Activated naive CD8-positive, alpha-beta T cell treated with anti-CD3 and anti-CD28 coated beads, Interleukin-2, amount 50 U/mL, for 24 hours (primary cell): ENCODE measurements at regions not wholly inside any gene's neighbourhood (a gene's known extent, or its start where the extent isn't known, plus 50 kb on each side); places are given as distances from the start of the nearest gene placed in this dataset.
A peak's percentile ranks its signal among the peaks of the same experiment; 100 is the strongest.

Source experiments
- ATAC-seq: fragments of 150-1000 bp; cut with Tn5 transposase; one replicate; pipeline ENCODE4 v1.10.0; 2021
- DNase-seq: peaks from one replicate; pipeline ENCODE4 v3.0.0; 2021
- H3K27ac Mint-ChIP-seq: one replicate; pipeline ENCODE4 v1.8.0; 2021; ENCODE audit warnings: mild to moderate bottlenecking, mixed read lengths
- H3K27me3 Mint-ChIP-seq: one replicate; pipeline ENCODE4 v1.8.0; 2021; ENCODE audit warnings: mixed read lengths
- H3K36me3 Mint-ChIP-seq: one replicate; pipeline ENCODE4 v1.8.0; 2021; ENCODE audit warnings: low read depth, mixed read lengths
- H3K4me1 Mint-ChIP-seq: one replicate; pipeline ENCODE4 v1.8.0; 2021; ENCODE audit warnings: mixed read lengths
- H3K4me3 Mint-ChIP-seq: one replicate; pipeline ENCODE4 v1.8.0; 2021; ENCODE audit warnings: mild to moderate bottlenecking, moderate library complexity, mixed read lengths
- H3K9me3 Mint-ChIP-seq: one replicate; pipeline ENCODE4 v1.8.0; 2021; ENCODE audit warnings: mixed read lengths

DNA sequence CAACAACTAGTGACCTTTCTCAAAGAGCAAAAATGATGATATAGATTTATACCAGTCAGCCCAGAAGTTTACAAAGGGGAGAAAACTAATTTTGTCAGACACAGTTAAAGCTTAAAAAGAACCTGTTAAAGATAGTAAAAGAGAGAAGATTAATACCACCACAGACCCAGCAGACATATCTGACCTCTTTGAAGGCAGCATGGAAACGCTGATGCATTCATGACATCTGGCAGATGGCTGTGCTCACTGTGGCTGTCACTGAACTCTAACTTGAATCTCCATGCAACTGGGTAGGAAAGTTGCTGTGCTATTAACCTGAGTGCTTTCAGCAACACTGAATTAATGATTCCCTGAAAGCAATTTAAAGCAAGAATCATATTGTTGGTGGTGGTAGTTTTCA, 159.8 kb upstream of the PRDM1 start:
- no peaks in the 10 kb centered on the region for H3K36me3 Mint-ChIP-seq
- no peaks in the 10 kb centered on the region for H3K9me3 Mint-ChIP-seq
- ATAC-seq (peak; percentile 69), DNase-seq (no peak)
- H3K4me1 Mint-ChIP-seq: no peaks in the 10 kb centered on the region
- peaks cover 10% of the 10 kb centered on the region for H3K27me3 Mint-ChIP-seq
- no peak overlapping the region for H3K4me3 Mint-ChIP-seq
- no peak overlapping the region for H3K27ac Mint-ChIP-seq

DNA sequence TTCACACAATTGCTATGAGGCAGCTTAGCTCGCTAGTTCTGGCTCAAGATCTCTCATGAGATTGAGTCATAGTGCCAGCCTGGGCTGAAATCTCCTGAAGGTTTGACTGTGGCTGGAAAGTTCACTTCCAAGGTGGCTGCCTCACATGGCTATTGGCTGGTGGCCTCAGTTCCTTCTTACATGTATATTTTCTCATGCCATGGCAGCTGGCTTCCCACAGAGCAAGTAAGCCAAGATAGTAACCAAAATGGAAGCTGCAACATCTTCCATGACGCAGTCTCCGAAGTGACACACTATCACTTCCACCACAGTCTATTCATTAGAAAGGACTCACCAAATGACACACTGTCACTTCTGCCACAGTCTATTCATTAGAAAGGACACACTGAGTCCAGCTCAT, 160.4 kb upstream of the PRDM1 start:
- H3K27ac Mint-ChIP-seq: no peak overlapping the region
- H3K36me3 Mint-ChIP-seq: no peaks in the 10 kb centered on the region
- H3K4me1 Mint-ChIP-seq: no peaks in the 10 kb centered on the region
- peaks cover 10% of the 10 kb centered on the region for H3K27me3 Mint-ChIP-seq
- H3K9me3 Mint-ChIP-seq: no peaks in the 10 kb centered on the region
- no peak overlapping the region for H3K4me3 Mint-ChIP-seq
- ATAC-seq (peak; percentile 40), DNase-seq (no peak)

DNA sequence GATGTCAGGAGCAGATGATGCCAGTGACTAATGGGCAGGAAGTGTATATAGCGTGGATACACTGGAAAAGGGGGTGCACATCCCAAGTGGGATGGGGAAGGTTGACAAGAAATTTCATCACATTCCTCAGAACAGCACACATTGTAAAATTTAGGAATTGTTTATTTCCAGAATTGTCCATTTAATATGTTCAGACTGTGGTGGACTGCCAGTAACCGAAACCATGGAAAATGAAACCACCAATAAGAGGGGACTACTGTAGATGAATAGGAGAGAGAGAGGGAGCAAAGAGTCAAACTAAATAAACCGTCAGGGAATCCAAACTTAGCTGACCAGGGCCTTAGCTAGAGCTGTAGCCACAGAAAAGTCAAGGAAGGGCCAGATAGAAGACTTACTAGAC, 164.4 kb upstream of the PRDM1 start:
- no peak for ATAC-seq
- no peaks in the 10 kb centered on the region for H3K9me3 Mint-ChIP-seq
- no peak overlapping the region for H3K27ac Mint-ChIP-seq
- H3K27me3 Mint-ChIP-seq: peaks cover 15% of the 10 kb centered on the region
- DNase-seq: no peak
- H3K36me3 Mint-ChIP-seq: no peaks in the 10 kb centered on the region
- H3K4me3 Mint-ChIP-seq: no peak overlapping the region
- H3K4me1 Mint-ChIP-seq: peaks cover 7% of the 10 kb centered on the region

DNA sequence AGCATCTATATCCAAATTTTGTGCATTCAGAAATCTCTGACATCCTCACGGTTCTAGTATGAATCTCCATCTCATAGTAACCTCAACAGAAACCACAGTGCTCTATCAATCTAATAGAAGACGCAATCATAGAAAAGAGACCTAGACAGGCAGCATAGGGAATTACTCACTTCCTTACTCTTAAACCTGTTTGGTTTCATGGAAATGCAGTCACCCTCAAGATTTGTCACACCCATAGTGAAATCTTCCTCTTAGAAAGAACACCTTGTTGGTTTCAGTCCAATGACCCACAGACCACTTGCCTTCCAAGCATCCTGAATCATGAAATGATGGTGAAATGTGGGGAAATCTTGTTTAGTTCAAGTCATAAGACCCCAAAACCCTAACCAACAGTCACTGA, 166.1 kb upstream of the PRDM1 start:
- DNase-seq: no peak
- H3K27me3 Mint-ChIP-seq: peaks cover 15% of the 10 kb centered on the region
- no peak overlapping the region for H3K4me3 Mint-ChIP-seq
- no peaks in the 10 kb centered on the region for H3K36me3 Mint-ChIP-seq
- peak; percentile 79 for ATAC-seq
- H3K9me3 Mint-ChIP-seq: no peaks in the 10 kb centered on the region
- H3K4me1 Mint-ChIP-seq: peaks cover 7% of the 10 kb centered on the region
- H3K27ac Mint-ChIP-seq: no peak overlapping the region

DNA sequence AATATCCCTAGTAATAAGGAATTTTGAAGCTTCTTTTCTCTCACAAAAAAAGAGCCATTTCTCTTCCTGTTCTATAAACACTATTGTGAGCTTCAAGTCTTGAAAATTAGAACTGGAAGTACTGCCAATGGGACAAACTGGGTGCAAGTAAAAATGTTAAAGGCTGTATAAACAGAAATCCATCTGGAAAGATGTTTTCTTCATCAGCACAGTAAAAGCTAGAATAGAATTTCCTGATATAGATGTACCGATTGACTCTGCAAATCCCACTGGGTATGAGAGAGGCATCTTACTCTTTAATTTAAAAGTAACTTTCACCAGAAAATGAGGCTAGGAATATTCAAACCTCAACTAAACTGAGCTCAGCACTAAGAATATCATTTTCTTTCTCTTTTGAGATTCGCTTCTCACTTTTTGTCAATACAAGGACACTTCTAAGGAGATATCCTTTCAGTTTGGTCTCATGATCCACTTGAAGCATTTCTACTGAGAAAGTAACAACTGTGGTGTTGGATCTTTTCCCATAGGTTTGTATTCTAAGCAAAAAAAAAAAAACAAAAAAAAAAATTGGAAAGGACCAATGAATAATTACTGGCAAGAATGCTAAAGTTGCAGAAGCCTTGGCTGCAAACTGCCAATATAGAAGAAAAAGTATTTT, 169.0 kb upstream of the PRDM1 start:
- no peak for ATAC-seq
- Mint-ChIP-seq H3K4me3 (no peak overlapping the region), H3K27ac (no peak overlapping the region), H3K36me3 (no peaks in the 10 kb centered on the region), H3K9me3 (no peaks in the 10 kb centered on the region), H3K27me3 (peaks cover 11% of the 10 kb centered on the region), H3K4me1 (peaks cover 7% of the 10 kb centered on the region)
- no peak for DNase-seq

DNA sequence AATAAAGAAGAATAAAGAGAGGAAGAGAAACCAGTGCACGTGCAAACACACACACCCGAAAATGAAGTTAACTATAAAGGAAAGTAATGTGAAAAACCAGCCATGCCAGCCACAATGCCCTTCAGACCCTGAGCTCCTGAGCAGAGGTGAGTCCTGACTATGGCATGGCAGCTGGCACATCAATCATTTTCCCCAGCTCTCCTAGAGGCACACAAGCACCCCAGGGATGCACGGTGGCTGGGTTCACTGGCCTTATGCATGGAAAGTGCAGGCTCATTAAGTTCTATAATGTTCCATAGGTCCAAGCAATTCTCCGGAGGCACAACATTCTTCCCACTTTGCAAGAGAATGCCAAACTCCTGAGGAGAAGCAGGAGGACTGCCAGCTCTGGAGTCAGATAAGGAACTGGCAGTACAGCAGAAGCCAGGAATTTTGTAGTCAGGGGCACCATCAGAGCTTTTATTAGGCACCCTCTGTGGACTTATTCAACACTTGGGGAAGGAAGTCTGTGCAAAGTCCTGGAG, 175.0 kb upstream of the PRDM1 start:
- peaks cover 4% of the 10 kb centered on the region for H3K27me3 Mint-ChIP-seq
- H3K4me3 Mint-ChIP-seq: no peak overlapping the region
- no peaks in the 10 kb centered on the region for H3K36me3 Mint-ChIP-seq
- H3K27ac Mint-ChIP-seq: no peak overlapping the region
- ATAC-seq: no peak
- H3K4me1 Mint-ChIP-seq: no peaks in the 10 kb centered on the region
- no peak for DNase-seq
- no peaks in the 10 kb centered on the region for H3K9me3 Mint-ChIP-seq

DNA sequence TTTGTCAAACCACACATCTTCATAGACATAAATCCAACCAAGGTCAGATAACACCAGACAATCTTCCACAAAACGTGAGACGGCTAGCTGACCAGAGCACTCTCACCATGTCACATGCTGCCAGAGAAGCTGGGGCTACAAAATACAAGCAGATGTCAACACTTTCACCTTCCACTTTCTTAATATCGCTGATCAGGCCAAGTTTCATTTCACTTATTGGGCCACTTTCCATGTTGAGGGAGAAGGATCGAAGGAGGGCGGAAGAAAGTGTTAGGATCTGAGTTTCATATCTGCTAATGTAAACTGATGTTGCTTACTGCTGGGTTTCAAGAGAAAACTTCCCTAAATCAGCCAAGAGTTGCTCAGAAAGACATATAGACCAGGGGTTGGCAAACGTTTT, 177.0 kb upstream of the PRDM1 start:
- ATAC-seq: no peak
- H3K27ac Mint-ChIP-seq: no peak overlapping the region
- no peak overlapping the region for H3K4me3 Mint-ChIP-seq
- no peak for DNase-seq
- H3K36me3 Mint-ChIP-seq: no peaks in the 10 kb centered on the region
- no peaks in the 10 kb centered on the region for H3K9me3 Mint-ChIP-seq
- H3K4me1 Mint-ChIP-seq: no peaks in the 10 kb centered on the region
- peaks cover 7% of the 10 kb centered on the region for H3K27me3 Mint-ChIP-seq

DNA sequence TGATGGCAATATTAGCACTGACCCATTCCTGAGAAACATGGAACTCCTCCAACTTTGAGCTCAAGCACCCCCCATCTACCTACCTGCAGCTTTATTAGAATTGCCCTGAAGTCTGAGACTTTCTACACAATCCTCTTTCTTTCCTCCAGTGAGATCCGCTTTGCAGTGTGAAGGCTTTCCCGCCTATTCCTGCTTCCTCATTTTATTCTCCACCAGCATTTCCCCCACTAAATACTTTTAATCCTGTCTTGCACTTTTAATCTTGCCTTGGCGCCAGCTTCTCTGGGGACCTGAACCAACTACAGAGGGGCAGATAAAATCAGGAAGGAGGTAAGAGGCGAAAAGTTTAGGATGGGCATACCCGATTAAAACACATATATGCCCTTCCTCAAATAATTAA, 178.1 kb upstream of the PRDM1 start:
- DNase-seq: no peak
- Mint-ChIP-seq H3K4me1 (no peaks in the 10 kb centered on the region), H3K36me3 (no peaks in the 10 kb centered on the region), H3K4me3 (no peak overlapping the region), H3K9me3 (no peaks in the 10 kb centered on the region), H3K27me3 (peaks cover 12% of the 10 kb centered on the region), H3K27ac (no peak overlapping the region)
- no peak for ATAC-seq

DNA sequence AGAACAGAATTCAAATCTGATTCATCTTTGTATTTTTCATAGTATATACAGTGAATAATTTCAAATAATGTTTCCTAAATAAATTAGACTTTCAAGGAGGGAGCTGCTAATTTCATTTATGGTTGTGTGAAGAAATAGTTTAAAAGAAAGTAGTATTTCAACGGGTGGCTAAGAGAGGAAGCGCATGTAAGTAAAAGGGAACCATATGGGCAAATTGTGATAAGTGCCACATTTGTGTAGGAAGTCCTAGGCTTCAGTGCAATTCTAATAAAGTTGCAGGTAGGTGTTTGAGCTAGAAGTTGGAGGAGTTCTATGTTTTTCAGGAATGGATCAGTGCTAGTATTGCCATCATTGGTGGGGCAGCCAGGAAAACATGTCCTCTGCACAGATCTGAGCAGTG, 178.8 kb upstream of the PRDM1 start:
- H3K4me1 Mint-ChIP-seq: no peaks in the 10 kb centered on the region
- no peak overlapping the region for H3K27ac Mint-ChIP-seq
- no peaks in the 10 kb centered on the region for H3K9me3 Mint-ChIP-seq
- H3K4me3 Mint-ChIP-seq: no peak overlapping the region
- no peak for ATAC-seq
- no peaks in the 10 kb centered on the region for H3K36me3 Mint-ChIP-seq
- no peak for DNase-seq
- peaks cover 12% of the 10 kb centered on the region for H3K27me3 Mint-ChIP-seq

DNA sequence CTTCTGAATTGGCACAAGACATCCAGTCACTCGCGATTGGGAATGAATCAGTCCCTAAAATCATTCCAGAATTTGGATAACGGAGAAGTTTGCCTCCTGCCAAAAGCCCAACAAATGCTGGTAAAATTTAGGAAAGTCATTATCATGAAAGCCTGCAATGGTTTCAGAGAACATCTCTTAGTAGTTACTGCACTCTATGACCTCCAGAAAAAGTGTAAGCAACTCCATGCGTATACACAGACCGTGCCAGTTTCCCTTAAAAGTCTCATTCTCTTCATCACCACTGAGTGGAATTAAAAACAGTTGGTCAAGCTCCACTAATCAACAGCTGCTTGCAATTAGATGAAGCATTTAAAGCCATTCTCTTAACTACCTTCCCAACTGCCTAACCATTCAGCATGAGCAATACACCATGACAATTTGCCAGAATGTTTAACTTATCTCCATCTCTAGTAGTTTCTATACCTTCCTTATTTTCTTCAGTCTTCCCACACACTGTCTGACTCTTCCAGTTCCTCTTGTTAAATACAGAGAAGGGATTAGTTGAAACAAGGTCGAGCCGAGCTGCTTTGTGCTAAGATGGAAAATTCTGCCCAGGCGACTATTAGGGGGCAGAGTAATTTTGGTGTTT, 183.6 kb upstream of the PRDM1 start:
- Mint-ChIP-seq H3K36me3 (no peaks in the 10 kb centered on the region), H3K4me1 (peaks cover 24% of the 10 kb centered on the region), H3K4me3 (no peak overlapping the region), H3K9me3 (no peaks in the 10 kb centered on the region), H3K27me3 (peaks cover 19% of the 10 kb centered on the region), H3K27ac (no peak overlapping the region)
- DNase-seq (no peak), ATAC-seq (no peak)

DNA sequence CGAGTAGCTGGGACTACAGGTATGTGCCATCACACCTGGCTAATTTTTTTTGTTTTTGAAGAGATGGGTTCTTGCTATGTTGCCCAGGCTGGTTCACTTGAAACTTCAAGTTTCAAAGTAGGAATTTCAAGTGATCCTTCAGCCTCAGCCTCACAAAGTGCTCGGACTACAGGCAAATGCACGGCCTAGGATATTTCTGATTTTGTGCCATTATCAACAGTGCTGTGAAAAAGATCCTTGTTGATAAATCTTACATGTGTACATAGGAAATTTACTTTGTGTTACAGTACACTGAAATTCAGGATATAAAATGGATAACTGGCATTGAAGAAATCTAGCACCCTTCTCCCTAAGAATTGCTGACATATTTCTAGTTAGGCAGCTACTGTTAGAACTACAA, 184.6 kb upstream of the PRDM1 start:
- DNase-seq: no peak
- Mint-ChIP-seq H3K4me3 (no peak overlapping the region), H3K9me3 (no peaks in the 10 kb centered on the region), H3K27ac (no peak overlapping the region), H3K27me3 (peaks cover 17% of the 10 kb centered on the region), H3K36me3 (no peaks in the 10 kb centered on the region), H3K4me1 (peaks cover 24% of the 10 kb centered on the region)
- no peak for ATAC-seq

DNA sequence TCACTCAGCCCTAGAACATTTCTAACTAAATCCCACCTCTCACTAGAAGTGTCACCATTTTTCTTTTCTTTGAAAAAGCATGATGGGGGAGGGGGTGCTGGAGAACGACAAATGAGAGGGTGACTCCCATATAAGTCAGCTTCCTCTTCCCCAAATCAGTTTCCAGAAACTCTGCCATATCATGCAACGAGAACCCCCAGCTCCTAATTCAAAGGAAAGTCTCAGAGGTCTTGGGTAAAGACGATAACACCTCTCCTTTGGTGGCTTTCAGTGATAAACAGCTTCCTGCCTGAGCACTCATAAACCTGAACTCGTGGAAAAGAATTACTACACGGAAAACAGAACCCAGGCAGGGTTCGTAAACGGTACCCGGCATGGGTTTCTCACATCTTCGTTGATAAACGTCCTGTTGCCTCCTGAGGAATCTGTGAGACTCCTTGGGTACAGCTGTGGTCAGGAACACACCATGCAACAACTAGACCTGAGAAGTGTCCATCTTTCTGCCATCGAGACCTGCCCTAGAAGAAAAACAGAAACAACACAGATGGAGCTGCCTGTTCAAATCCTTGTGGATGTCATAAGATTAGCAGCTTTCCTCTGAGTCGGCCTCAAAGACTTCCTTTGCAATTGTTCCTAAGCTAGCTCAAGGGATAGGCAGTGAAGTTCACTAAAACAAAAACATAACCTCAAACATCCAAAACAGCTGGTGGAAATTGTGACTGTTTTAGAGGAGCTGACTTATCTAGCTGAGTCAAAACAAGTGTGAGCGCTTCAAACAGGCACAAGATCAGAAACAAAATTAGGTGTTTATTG, 185.8 kb upstream of the PRDM1 start:
- Mint-ChIP-seq H3K36me3 (no peaks in the 10 kb centered on the region), H3K4me1 (peaks cover 24% of the 10 kb centered on the region), H3K27me3 (peaks cover 15% of the 10 kb centered on the region), H3K9me3 (no peaks in the 10 kb centered on the region), H3K4me3 (peak overlapping the region; percentile 45), H3K27ac (peak overlapping the region; percentile 83)
- peak; percentile 65 for ATAC-seq
- no peak for DNase-seq

DNA sequence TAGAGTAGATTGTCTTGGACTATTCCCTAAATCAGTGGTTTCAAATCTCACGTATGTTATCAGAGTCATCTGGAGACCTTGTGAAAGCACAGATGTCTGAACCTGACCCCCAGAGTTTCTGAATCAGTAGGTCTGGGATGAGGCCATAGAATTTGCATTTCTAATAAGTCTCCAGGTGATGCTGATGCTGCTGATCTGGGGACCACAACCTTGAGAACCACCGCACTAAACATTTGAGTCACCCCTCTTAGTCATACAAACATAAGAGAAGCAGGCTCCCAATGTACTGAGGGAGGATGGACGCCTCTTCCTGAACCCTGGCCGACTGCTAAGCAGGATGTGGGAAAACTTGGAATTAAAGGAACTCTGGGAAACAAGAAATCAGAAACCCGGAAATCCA, 187.8 kb upstream of the PRDM1 start:
- H3K4me3 Mint-ChIP-seq: no peak overlapping the region
- ATAC-seq: peak; percentile 78
- H3K27me3 Mint-ChIP-seq: peaks cover 13% of the 10 kb centered on the region
- H3K36me3 Mint-ChIP-seq: no peaks in the 10 kb centered on the region
- H3K9me3 Mint-ChIP-seq: no peaks in the 10 kb centered on the region
- peaks cover 24% of the 10 kb centered on the region for H3K4me1 Mint-ChIP-seq
- no peak overlapping the region for H3K27ac Mint-ChIP-seq
- no peak for DNase-seq

DNA sequence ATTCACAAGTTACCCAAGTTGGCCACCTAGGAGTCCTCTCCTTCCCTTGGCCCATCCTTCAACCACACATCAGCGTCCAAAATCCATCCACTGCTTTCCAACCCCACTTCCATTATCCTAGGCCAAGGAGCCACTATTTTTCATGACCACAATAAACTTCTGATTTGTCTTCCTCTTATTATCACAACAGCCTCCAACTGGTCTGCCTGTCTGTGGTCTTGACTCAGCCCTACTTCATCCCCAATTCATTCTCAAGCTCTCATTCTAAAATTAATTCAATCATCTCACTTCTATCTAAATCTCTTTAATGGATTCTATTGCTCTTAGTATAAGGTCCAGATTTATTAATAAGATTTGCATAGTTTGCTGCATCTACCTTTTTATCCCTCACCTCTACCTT, 189.0 kb upstream of the PRDM1 start:
- DNase-seq (no peak), ATAC-seq (no peak)
- no peak overlapping the region for H3K27ac Mint-ChIP-seq
- H3K4me1 Mint-ChIP-seq: peaks cover 30% of the 10 kb centered on the region
- H3K4me3 Mint-ChIP-seq: no peak overlapping the region
- H3K36me3 Mint-ChIP-seq: no peaks in the 10 kb centered on the region
- H3K27me3 Mint-ChIP-seq: peaks cover 20% of the 10 kb centered on the region
- no peaks in the 10 kb centered on the region for H3K9me3 Mint-ChIP-seq

DNA sequence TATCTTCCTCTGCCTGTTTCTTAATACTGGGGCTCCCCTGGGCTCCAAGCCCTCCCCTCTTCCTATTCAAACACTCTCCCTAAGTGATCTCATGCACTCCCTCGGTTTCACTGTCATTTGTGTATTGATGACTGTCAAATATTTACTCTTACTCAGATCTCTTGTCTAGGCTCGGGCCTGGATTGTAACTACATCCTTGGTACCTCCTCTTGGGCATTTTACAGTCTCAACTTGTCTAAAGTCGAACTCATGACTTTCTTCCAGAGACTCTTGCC, 189.4 kb upstream of the PRDM1 start:
- H3K27ac Mint-ChIP-seq: no peak overlapping the region
- H3K4me3 Mint-ChIP-seq: no peak overlapping the region
- H3K4me1 Mint-ChIP-seq: peaks cover 30% of the 10 kb centered on the region
- H3K9me3 Mint-ChIP-seq: no peaks in the 10 kb centered on the region
- peaks cover 20% of the 10 kb centered on the region for H3K27me3 Mint-ChIP-seq
- no peak for DNase-seq
- ATAC-seq: no peak
- H3K36me3 Mint-ChIP-seq: no peaks in the 10 kb centered on the region
